ENCODE measurements at regions not wholly inside any gene's neighbourhood (a gene's known extent, or its start where the extent isn't known, plus 50 kb on each side); places are given as distances from the start of the nearest gene placed in this dataset.
A peak's percentile ranks its signal among the peaks of the same experiment; 100 is the strongest.

GRCh38 chr16:86356804-86357203, 153.5 kb upstream of the FOXF1 start:
- no peak for DNase-seq

- no peak for DNase-seq
Observed at GRCh38 chr16:86357303-86357702, 153.0 kb upstream of the FOXF1 start.

- DNase-seq = no peak
Observed at GRCh38 chr16:86357950-86358349, 152.4 kb upstream of the FOXF1 start.

- no peak for DNase-seq
Observed at GRCh38 chr16:86359571-86359970, 150.8 kb upstream of the FOXF1 start.

GRCh38 chr16:86362155-86362849, 148.0 kb upstream of the FOXF1 start:
- DNase-seq = no peak

- DNase-seq = no peak
Observed at GRCh38 chr16:86363057-86363490, 147.3 kb upstream of the FOXF1 start.

GRCh38 chr16:86363836-86364618, 146.3 kb upstream of the FOXF1 start:
- DNase-seq = no peak

- DNase-seq = no peak
Observed at GRCh38 chr16:86364653-86365380, 145.5 kb upstream of the FOXF1 start.

- DNase-seq = no peak
Observed at GRCh38 chr16:86365513-86366273, 144.6 kb upstream of the FOXF1 start.

- DNase-seq = no peak
Observed at GRCh38 chr16:86366481-86366880, 143.8 kb upstream of the FOXF1 start.

- no peak for DNase-seq
Observed at GRCh38 chr16:86367291-86368072, 142.8 kb upstream of the FOXF1 start.

GRCh38 chr16:86368261-86368660, 142.1 kb upstream of the FOXF1 start:
- no peak for DNase-seq

- no peak for DNase-seq
Observed at GRCh38 chr16:86370062-86370461, 140.3 kb upstream of the FOXF1 start.

- no peak for DNase-seq
Observed at GRCh38 chr16:86371083-86371803, 139.1 kb upstream of the FOXF1 start.

- no peak for DNase-seq
Observed at GRCh38 chr16:86372193-86372592, 138.1 kb upstream of the FOXF1 start.

- no peak for DNase-seq
Observed at GRCh38 chr16:86373276-86373901, 136.9 kb upstream of the FOXF1 start.

- no peak for DNase-seq
Observed at GRCh38 chr16:86374603-86375130, 135.7 kb upstream of the FOXF1 start.

GRCh38 chr16:86375364-86375763, 135.0 kb upstream of the FOXF1 start:
- DNase-seq = no peak

GRCh38 chr16:86375851-86376250, 134.5 kb upstream of the FOXF1 start:
- no peak for DNase-seq

- DNase-seq = peak; percentile 3 to 18
Observed at GRCh38 chr16:86376837-86377236, 133.5 kb upstream of the FOXF1 start.

Data from inflammatory macrophage treated with lipopolysaccharide for 1 hour (primary cell).